Colonic mucosa (tissue), 4 donors: ENCODE measurements at regions not wholly inside any gene's neighbourhood (a gene's known extent, or its start where the extent isn't known, plus 50 kb on each side); places are given as distances from the start of the nearest gene placed in this dataset.
A peak's percentile ranks its signal among the peaks of the same experiment; 100 is the strongest.

Experiments
- DNase-seq: peaks from one replicate; pipeline ENCODE4 v3.0.0-alpha.2; 2020
- H3K27ac ChIP-seq: fragments of 200-600 bp; one replicate; pipeline ENCODE4 v1.8.0; 2021
- H3K27me3 ChIP-seq: fragments of 200-600 bp; one replicate; pipeline ENCODE4 v1.8.0; 2021
- H3K36me3 ChIP-seq: fragments of 200-600 bp; one replicate; pipeline ENCODE4 v1.8.0; 2021
- H3K4me1 ChIP-seq: fragments of 200-600 bp; one replicate; pipeline ENCODE4 v1.8.0; 2021; ENCODE audit warnings: mild to moderate bottlenecking
- H3K4me3 ChIP-seq: fragments of 200-600 bp; one replicate; pipeline ENCODE4 v1.8.0; 2021
- H3K9ac ChIP-seq, 2 donors: one replicate each; pipeline ENCODE4 v1.7.0; 2013; ENCODE audit warnings: control low read depth in 2 of 2, low read depth in 2 of 2, low read length in 2 of 2
- H3K9me3 ChIP-seq: fragments of 200-600 bp; one replicate; pipeline ENCODE4 v1.8.0; 2021
- CTCF ChIP-seq: fragments of 200-600 bp; IDR thresholded peaks from one replicate; pipeline ENCODE4 v1.8.0; 2022; ENCODE audit warnings: antibody characterized with exemption, mild to moderate bottlenecking
- intact Hi-C: fragments of 100-400 bp; cut with DNase I; formaldehyde crosslinking; loops from one replicate; pipeline ENCODE4 v1.14.1; 2022
- donor health status: healthy.
- donor health status: DM: no; HTN: no; CAD: no.
- donor health status: DM: no; HTN: no; CAD: no.

- H3K9ac ChIP-seq = no peak overlapping the region
These were observed 122.8 kb upstream of the COL21A1 start for GRCh38 chr6:56370127-56370540.

GRCh38 chr6:56368491-56368890 is 121.1 kb upstream of the COL21A1 start:
- TF ChIP-seq CTCF = no peak
- Histone ChIP-seq H3K27me3 (no peaks in the 10 kb centered on the region), H3K4me3 (no peak overlapping the region), H3K27ac (no peak overlapping the region), H3K36me3 (no peaks in the 10 kb centered on the region), H3K9ac (no peak overlapping the region), H3K4me1 (no peaks in the 10 kb centered on the region), H3K9me3 (no peaks in the 10 kb centered on the region)
- intact Hi-C loops = no loop called here
- no peak for DNase-seq

More at GRCh38 chr6:56370127-56370540, 122.8 kb upstream of the COL21A1 start:
- H3K27me3 ChIP-seq = no peaks in the 10 kb centered on the region
- H3K36me3 ChIP-seq = no peaks in the 10 kb centered on the region
- peak; percentile 67 for DNase-seq
- H3K27ac ChIP-seq = peak overlapping the region; percentile 46
- no peaks in the 10 kb centered on the region for H3K4me1 ChIP-seq
- intact Hi-C loops = loop anchor here (5.0 kb wide), 1 partner anchor 112 kb away; no protein-coding TSS in a partner anchor
- peak; percentile 39 for TF ChIP-seq CTCF
- H3K9me3 ChIP-seq = no peaks in the 10 kb centered on the region
- no peak overlapping the region for H3K4me3 ChIP-seq

- intact Hi-C loops = no loop called here
- no peak for DNase-seq
- no peaks in the 10 kb centered on the region for H3K27me3 ChIP-seq
- H3K36me3 ChIP-seq = no peaks in the 10 kb centered on the region
- H3K9me3 ChIP-seq = no peaks in the 10 kb centered on the region
- TF ChIP-seq CTCF = no peak
- H3K4me3 ChIP-seq = no peak overlapping the region
- H3K9ac ChIP-seq = no peak overlapping the region
- H3K4me1 ChIP-seq = no peaks in the 10 kb centered on the region
- no peak overlapping the region for H3K27ac ChIP-seq
These were observed 118.9 kb upstream of the COL21A1 start for GRCh38 chr6:56366141-56366852.

- no peak overlapping the region for H3K27ac ChIP-seq
- no peak for DNase-seq
- H3K27me3 ChIP-seq = no peaks in the 10 kb centered on the region
- no peaks in the 10 kb centered on the region for H3K36me3 ChIP-seq
- H3K4me3 ChIP-seq = no peak overlapping the region
- no peaks in the 10 kb centered on the region for H3K4me1 ChIP-seq
- no peak for TF ChIP-seq CTCF
- no peaks in the 10 kb centered on the region for H3K9me3 ChIP-seq
- no peak overlapping the region for H3K9ac ChIP-seq
- intact Hi-C loops = no loop called here
These were observed 117.5 kb upstream of the COL21A1 start for GRCh38 chr6:56364827-56365339.

GRCh38 chr6:56364431-56364826 is 117.0 kb upstream of the COL21A1 start:
- TF ChIP-seq CTCF = no peak
- intact Hi-C loops = no loop called here
- Histone ChIP-seq H3K36me3 (no peaks in the 10 kb centered on the region), H3K4me3 (no peak overlapping the region), H3K27me3 (no peaks in the 10 kb centered on the region), H3K4me1 (no peaks in the 10 kb centered on the region), H3K9ac (no peak overlapping the region), H3K27ac (no peak overlapping the region), H3K9me3 (no peaks in the 10 kb centered on the region)
- no peak for DNase-seq
